WTC11 (cell line): ENCODE measurements at regions not wholly inside any gene's neighbourhood (a gene's known extent, or its start where the extent isn't known, plus 50 kb on each side); places are given as distances from the start of the nearest gene placed in this dataset.

Source experiments
- ATAC-seq: fragments of 200-7000 bp; cut with Tn5 transposase; 2 replicates; pipeline ENCODE4 v1.10.0; 2021; ENCODE audit warnings: mild to moderate bottlenecking, moderate library complexity
- CTCF ChIA-PET: fragments of 300-600 bp; sonication (Branson Sonifier 250); formaldehyde crosslinking; loops from one replicate; lab custom pipeline; 2021; ENCODE audit warnings: antibody characterized with exemption; lab: Charles Lee
- POLR2A ChIA-PET: fragments of 350-600 bp; sonication (Branson Sonifier 250); formaldehyde crosslinking; loops from one replicate; lab custom pipeline; 2021; ENCODE audit warnings: antibody characterized with exemption; lab: Charles Lee
- DNase-seq: peaks from one replicate; pipeline ENCODE4 v3.0.0; 2021; ENCODE audit warnings: low spot score
- H3K27ac Mint-ChIP-seq: 2 replicates; pipeline ENCODE4 v1.8.0; 2021; ENCODE audit warnings: mixed read lengths
- H3K27me3 Mint-ChIP-seq: 2 replicates; pipeline ENCODE4 v1.8.0; 2021; ENCODE audit warnings: low read depth, mild to moderate bottlenecking, moderate library complexity, mixed read lengths
- H3K36me3 Mint-ChIP-seq: 2 replicates; pipeline ENCODE4 v1.8.0; 2021; ENCODE audit warnings: mixed read lengths
- H3K4me1 Mint-ChIP-seq: 2 replicates; pipeline ENCODE4 v1.8.0; 2022; ENCODE audit warnings: mixed read lengths
- H3K4me3 Mint-ChIP-seq: 2 replicates; pipeline ENCODE4 v1.8.0; 2021; ENCODE audit warnings: mild to moderate bottlenecking, moderate library complexity, mixed read lengths
- H3K9me3 Mint-ChIP-seq: 2 replicates; pipeline ENCODE4 v1.8.0; 2021; ENCODE audit warnings: mixed read lengths
- ATF6 ChIP-seq: sonication (generic); formaldehyde crosslinking; IDR thresholded peaks from 2 replicates; pipeline ENCODE4 v1.8.1; 2023; ENCODE audit warnings: mild to moderate bottlenecking, missing genetic modification reagents
- CDX4 ChIP-seq: fragments of 250-450 bp; sonication (Bioruptor Pico); IDR thresholded peaks from 2 replicates; pipeline ENCODE4 v1.9.0; 2021; ENCODE audit warnings: moderate library complexity, mild to moderate bottlenecking, inconsistent platforms, borderline replicate concordance
- CTCF ChIP-seq: fragments of 200-600 bp; IDR thresholded peaks from 2 replicates; pipeline ENCODE4 v1.8.0; 2022; ENCODE audit warnings: antibody characterized with exemption
- E2F4 ChIP-seq: sonication (generic); formaldehyde crosslinking; IDR thresholded peaks from 2 replicates; pipeline ENCODE4 v1.8.1; 2022; ENCODE audit warnings: low read depth, mild to moderate bottlenecking, moderate library complexity, missing genetic modification reagents, borderline replicate concordance
- ELF4 ChIP-seq: sonication (generic); formaldehyde crosslinking; IDR thresholded peaks from 2 replicates; pipeline ENCODE4 v1.8.1; 2022; ENCODE audit warnings: low read depth, mild to moderate bottlenecking, moderate library complexity, missing genetic modification reagents
- FOXK1 ChIP-seq: sonication (generic); formaldehyde crosslinking; IDR thresholded peaks from 2 replicates; pipeline ENCODE4 v1.8.0; 2022; ENCODE audit warnings: mild to moderate bottlenecking, moderate library complexity, missing genetic modification reagents
- HMGXB4 ChIP-seq: sonication (generic); formaldehyde crosslinking; IDR thresholded peaks from 2 replicates; pipeline ENCODE4 v1.8.1; 2023; ENCODE audit warnings: mild to moderate bottlenecking, moderate library complexity, missing genetic modification reagents
- IRF2 ChIP-seq: sonication (generic); formaldehyde crosslinking; IDR thresholded peaks from 2 replicates; pipeline ENCODE4 v1.8.0; 2022; ENCODE audit warnings: low read depth, missing genetic modification reagents, borderline replicate concordance
- MXD4 ChIP-seq: fragments of 250-450 bp; sonication (Bioruptor Pico); IDR thresholded peaks from 2 replicates; pipeline ENCODE4 v1.8.0; 2021; ENCODE audit warnings: mild to moderate bottlenecking, moderate library complexity, borderline replicate concordance
- NFE2L1 ChIP-seq: sonication (generic); formaldehyde crosslinking; IDR thresholded peaks from 2 replicates; pipeline ENCODE4 v1.8.1; 2023; ENCODE audit warnings: missing genetic modification reagents
- NR2C2 ChIP-seq: sonication (generic); formaldehyde crosslinking; IDR thresholded peaks from 2 replicates; pipeline ENCODE4 v1.8.0; 2022; ENCODE audit warnings: mild to moderate bottlenecking, missing genetic modification reagents
- NR3C1 ChIP-seq: sonication (generic); formaldehyde crosslinking; conservative IDR thresholded peaks from 2 replicates; pipeline ENCODE4 v1.8.1; 2023; ENCODE audit warnings: low read depth, mild to moderate bottlenecking, missing genetic modification reagents
- PRDM15 ChIP-seq: sonication (generic); formaldehyde crosslinking; IDR thresholded peaks from 2 replicates; pipeline ENCODE4 v1.8.0; 2022; ENCODE audit warnings: missing genetic modification reagents
- TEAD4 ChIP-seq: sonication (generic); formaldehyde crosslinking; IDR thresholded peaks from 2 replicates; pipeline ENCODE4 v1.8.0; 2022; ENCODE audit warnings: mild to moderate bottlenecking, missing genetic modification reagents
- ZBTB21 ChIP-seq: sonication (generic); formaldehyde crosslinking; IDR thresholded peaks from 2 replicates; pipeline ENCODE4 v1.8.1; 2023; ENCODE audit warnings: mild to moderate bottlenecking, missing genetic modification reagents, borderline replicate concordance
- ZNF232 ChIP-seq: sonication (generic); formaldehyde crosslinking; IDR thresholded peaks from 2 replicates; pipeline ENCODE4 v1.8.0; 2022; ENCODE audit warnings: mild to moderate bottlenecking, missing genetic modification reagents
- ZNF317 ChIP-seq: sonication (generic); formaldehyde crosslinking; IDR thresholded peaks from 2 replicates; pipeline ENCODE4 v1.8.1; 2023; ENCODE audit warnings: low read depth, mild to moderate bottlenecking, moderate library complexity, missing genetic modification reagents, borderline replicate concordance
- ZNF423 ChIP-seq: fragments of 250-450 bp; sonication (Bioruptor Pico); IDR thresholded peaks from 2 replicates; pipeline ENCODE4 v2.1.2; 2022; ENCODE audit warnings: mild to moderate bottlenecking, moderate library complexity
- ZNF671 ChIP-seq: fragments of 250-450 bp; sonication (Bioruptor Pico); IDR thresholded peaks from 2 replicates; pipeline ENCODE4 v1.8.0; 2021; ENCODE audit warnings: mild to moderate bottlenecking
- ZSCAN18 ChIP-seq: fragments of 250-450 bp; sonication (Bioruptor Pico); IDR thresholded peaks from 2 replicates; pipeline ENCODE4 v2.1.2; 2022; ENCODE audit warnings: mild to moderate bottlenecking, moderate library complexity

- no peak for TF ChIP-seq PRDM15
- TF ChIP-seq NFE2L1 (CRISPR knock-in tag) = no peak
- TF ChIP-seq TEAD4 (CRISPR knock-in tag) = no peak
- no peak for TF ChIP-seq IRF2 (CRISPR knock-in tag)
- no peak for TF ChIP-seq ZNF317
- no peak for TF ChIP-seq NR3C1 (CRISPR knock-in tag)
- TF ChIP-seq ZSCAN18 (CRISPR knock-in tag) = no peak
- TF ChIP-seq NR2C2 (CRISPR knock-in tag) = no peak
- no peak for TF ChIP-seq ATF6 (CRISPR knock-in tag)
- TF ChIP-seq CTCF = no peak
- no peak for TF ChIP-seq ZNF232 (CRISPR knock-in tag)
- TF ChIP-seq HMGXB4 (CRISPR knock-in tag) = no peak
Measured at GRCh38 chr1:95806171-95806570, 572.2 kb downstream of the RWDD3 start (continued).

GRCh38 chr1:95809391-95809790 is 575.4 kb downstream of the RWDD3 start:
- DNase-seq (no peak), ATAC-seq (no peak)
- ChIA-PET POLR2A (no interaction called here), CTCF (no interaction called here)
- Mint-ChIP-seq H3K36me3 (no peaks in the 10 kb centered on the region), H3K9me3 (0 out of 2 replicates have a peak, but pooled peaks cover 2% of the 10 kb centered on the region), H3K4me1 (peaks cover 21% of the 10 kb centered on the region), H3K27me3 (no peaks in the 10 kb centered on the region; the same call in 1 of the 2 replicates), H3K4me3 (no peak overlapping the region), H3K27ac (no peak overlapping the region)
- TF ChIP-seq MXD4 (CRISPR knock-in tag) (no peak), ZNF423 (CRISPR knock-in tag) (no peak), ZNF671 (no peak), ZBTB21 (no peak), FOXK1 (no peak), E2F4 (no peak), CDX4 (CRISPR knock-in tag) (no peak), ELF4 (no peak)
